Fibroblast of peridontal ligament (primary cell): ENCODE measurements at regions not wholly inside any gene's neighbourhood (a gene's known extent, or its start where the extent isn't known, plus 50 kb on each side); places are given as distances from the start of the nearest gene placed in this dataset.

Experiments used
- DNase-seq: peaks from one replicate; pipeline ENCODE4 v3.0.0-alpha.2; 2010; ENCODE audit errors: extremely low read depth

DNA sequence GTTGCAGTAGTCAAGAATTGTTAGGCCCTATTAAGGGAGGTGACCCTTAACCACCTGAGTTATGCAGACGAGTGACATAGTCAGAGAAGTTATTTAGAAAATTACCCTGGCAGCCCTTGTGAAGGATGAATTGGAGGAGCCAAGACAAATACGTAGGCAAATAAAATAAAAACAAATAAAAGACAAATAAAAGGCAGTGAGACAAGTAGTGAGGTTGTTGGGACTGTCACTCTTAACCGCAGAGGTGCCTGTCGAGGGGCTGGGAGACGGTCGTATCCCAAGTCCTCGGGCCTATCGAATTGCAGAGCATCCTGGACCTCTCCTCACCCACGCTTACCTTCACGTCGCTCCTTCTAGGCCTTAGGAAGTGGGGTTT is 58.0 kb upstream of the ZC4H2 start:
- no peak for DNase-seq
